ENCODE measurements at regions not wholly inside any gene's neighbourhood (a gene's known extent, or its start where the extent isn't known, plus 50 kb on each side); places are given as distances from the start of the nearest gene placed in this dataset.
A peak's percentile ranks its signal among the peaks of the same experiment; 100 is the strongest.

GRCh38 chr11:62025487-62026105, 58.2 kb upstream of the FTH1 start (continued):
- peak; percentile 66 for TF ChIP-seq ZKSCAN8 (CRISPR knock-in tag; IDR thresholded peaks at IDR 0.05)
- TF ChIP-seq E2F8 (IDR thresholded peaks at IDR 0.05; ENCODE audit: low read depth, partially characterized antibody), result peak; percentile 74
- no peak for TF ChIP-seq SRSF9 (IDR thresholded peaks at IDR 0.05; ENCODE audit: borderline replicate concordance, low read depth, low read length)
- no peak for TF ChIP-seq POU5F1 (IDR thresholded peaks at IDR 0.05; ENCODE audit: borderline replicate concordance, low read depth, low read length, partially characterized antibody)
- TF ChIP-seq SLC30A9 (CRISPR knock-in tag; IDR thresholded peaks at IDR 0.05), result no peak
- TF ChIP-seq L3MBTL2 (IDR thresholded peaks at IDR 0.05), result peak; percentile 97
- no peak for TF ChIP-seq SAFB2 (IDR thresholded peaks at IDR 0.05; ENCODE audit: borderline replicate concordance, low read depth, low read length, severe bottlenecking)
- no peak for TF ChIP-seq GTF2E2 (tag; IDR thresholded peaks at IDR 0.05)
- TF ChIP-seq RUNX1 (IDR thresholded peaks at IDR 0.05; ENCODE audit: low read depth), result no peak
- TF ChIP-seq ZNF347 (CRISPR knock-in tag; IDR thresholded peaks at IDR 0.05; ENCODE audit: low read depth), result no peak
- TF ChIP-seq CTCF (IDR thresholded peaks at IDR 0.05 in 2 of 3, conservative IDR thresholded peaks at IDR 0.05 in 1 of 3; ENCODE audit: insufficient read depth in 2 of 3, low read depth in 1 of 3, low read length in 3 of 3), result no peak; a peak in 1 of 6 replicates
- no peak for TF ChIP-seq CHAMP1 (IDR thresholded peaks at IDR 0.05)
- TF ChIP-seq SP1 (CRISPR knock-in tag; IDR thresholded peaks at IDR 0.05), result peak; percentile 91
- peak; percentile 77; the same call in 1 of the 2 replicates for TF ChIP-seq HMBOX1 (IDR thresholded peaks at IDR 0.05)
- no peak for TF ChIP-seq ZNF280B (CRISPR knock-in tag; IDR thresholded peaks at IDR 0.05)
- TF ChIP-seq CBX1 (IDR thresholded peaks at IDR 0.05; ENCODE audit: low read depth), result peak; percentile 79
- TF ChIP-seq PHB (CRISPR knock-in tag; IDR thresholded peaks at IDR 0.05), result no peak
- TF ChIP-seq FOXJ3 (CRISPR knock-in tag; IDR thresholded peaks at IDR 0.05), result peak; percentile 93
- no peak for TF ChIP-seq PRPF4 (IDR thresholded peaks at IDR 0.05; ENCODE audit: insufficient read depth, low read depth, low read length, poor library complexity, severe bottlenecking)
